Gastroesophageal sphincter (tissue), 4 donors: ENCODE measurements at regions not wholly inside any gene's neighbourhood (a gene's known extent, or its start where the extent isn't known, plus 50 kb on each side); places are given as distances from the start of the nearest gene placed in this dataset.

Experiments used
- ATAC-seq: fragments of 150-250 bp; one replicate; pipeline ENCODE4 v1.9.1; 2016; ENCODE audit warnings: mild to moderate bottlenecking, moderate library complexity
- H3K27ac ChIP-seq, 4 donors: fragments of 200-600 bp; sonication (generic) in 3 of 4; 1 replicate in 3 of 4; 2 replicates in 1 of 4; pipeline ENCODE4 v1.5.1; 2016 to 2019
- H3K27me3 ChIP-seq: fragments of 200-600 bp; sonication (generic); one replicate; pipeline ENCODE4 v1.5.1; 2019
- H3K36me3 ChIP-seq, 2 donors: fragments of 200-600 bp; sonication (generic); one replicate each; pipeline ENCODE4 v1.5.1; 2019; ENCODE audit warnings: control low read depth in 1 of 2
- H3K4me1 ChIP-seq, 3 donors: fragments of 200-600 bp; sonication (generic); 1 replicate in 2 of 3; 2 replicates in 1 of 3; pipeline ENCODE4 v1.5.1; 2016 to 2019; ENCODE audit warnings: control low read depth in 2 of 3
- H3K4me3 ChIP-seq, 2 donors: fragments of 200-600 bp; sonication (generic); one replicate each; pipeline ENCODE4 v1.5.1; 2019; ENCODE audit warnings: mild to moderate bottlenecking in 1 of 2, moderate library complexity in 1 of 2
- H3K9me3 ChIP-seq, 3 donors: fragments of 200-600 bp; sonication (generic); one replicate each; pipeline ENCODE4 v1.5.1; 2017 to 2019; ENCODE audit warnings: control low read depth in 2 of 3
- CTCF ChIP-seq, 4 experiments: fragments of 200-600 bp in 2 of 4; fragments of 450-650 bp in 2 of 4; sonication (generic) in 1 of 4; IDR thresholded peaks; one replicate each; pipeline ENCODE4 v1.5.1; 2017 to 2019; ENCODE audit warnings: antibody characterized with exemption in 4 of 4, mild to moderate bottlenecking in 2 of 4, moderate library complexity in 2 of 4
- EP300 ChIP-seq: sonication (generic); formaldehyde crosslinking; IDR thresholded peaks from one replicate; pipeline ENCODE4 v1.6.1; 2017; ENCODE audit warnings: antibody characterized with exemption, mild to moderate bottlenecking
- POLR2A ChIP-seq, 2 donors: fragments of 450-650 bp; IDR thresholded peaks; one replicate each; pipeline ENCODE4 v1.6.1; 2017; ENCODE audit warnings: antibody characterized with exemption in 2 of 2, mild to moderate bottlenecking in 2 of 2, moderate library complexity in 1 of 2
- POLR2AphosphoS5 ChIP-seq: sonication (generic); formaldehyde crosslinking; IDR thresholded peaks from one replicate; pipeline ENCODE4 v1.6.1; 2017; ENCODE audit warnings: antibody characterized with exemption
- WGBS, 2 donors: methylation state at CpG; one replicate each; pipeline ENCODE4 v1.1.5; 2018; ENCODE audit warnings: low coverage in 1 of 2; 5-methylcytosine and 5-hydroxymethylcytosine counted together

- Histone ChIP-seq H3K27ac (no peak overlapping the region), H3K9me3 (no peaks in the 10 kb centered on the region), H3K4me3 (no peak overlapping the region), H3K4me1 (no peaks in the 10 kb centered on the region), H3K36me3 (no peaks in the 10 kb centered on the region), H3K27me3 (no peaks in the 10 kb centered on the region)
- no peak for ATAC-seq
- no peak for TF ChIP-seq EP300
- TF ChIP-seq CTCF (IDR thresholded peaks at IDR 0.05): no peak
- no peak for TF ChIP-seq POLR2A (IDR thresholded peaks at IDR 0.05)
- TF ChIP-seq POLR2AphosphoS5: no peak
- WGBS, 2 donors: 82 to 83% methylated on average over 1 of the region's 1 CpG
These were observed 385.9 kb downstream of the RASEF start for GRCh38 chr9:82677086-82677485.

GRCh38 chr9:82679472-82679871, 383.5 kb downstream of the RASEF start:
- no peak overlapping the region for H3K4me3 ChIP-seq
- TF ChIP-seq POLR2A (IDR thresholded peaks at IDR 0.05): no peak
- TF ChIP-seq EP300: no peak
- no peak for TF ChIP-seq CTCF (IDR thresholded peaks at IDR 0.05)
- no peak for TF ChIP-seq POLR2AphosphoS5
- no peak overlapping the region for H3K27ac ChIP-seq
- H3K36me3 ChIP-seq: no peaks in the 10 kb centered on the region
- H3K27me3 ChIP-seq: no peaks in the 10 kb centered on the region
- ATAC-seq: no peak
- H3K4me1 ChIP-seq: no peaks in the 10 kb centered on the region
- H3K9me3 ChIP-seq: no peaks in the 10 kb centered on the region
- 85 to 96% methylated on average over 2 of the region's 2 CpGs for WGBS, 2 donors

GRCh38 chr9:82680179-82680935, 382.6 kb downstream of the RASEF start:
- Histone ChIP-seq H3K4me3 (no peak overlapping the region), H3K27me3 (no peaks in the 10 kb centered on the region), H3K27ac (no peak overlapping the region), H3K9me3 (no peaks in the 10 kb centered on the region), H3K4me1 (no peaks in the 10 kb centered on the region), H3K36me3 (no peaks in the 10 kb centered on the region)
- ATAC-seq: no peak
- WGBS, 2 donors: 63 to 80% methylated on average over 6 to 11 of the region's 13 CpGs
- TF ChIP-seq EP300: no peak
- no peak for TF ChIP-seq POLR2A (IDR thresholded peaks at IDR 0.05)
- TF ChIP-seq CTCF (IDR thresholded peaks at IDR 0.05): no peak
- no peak for TF ChIP-seq POLR2AphosphoS5

- Histone ChIP-seq H3K9me3 (no peaks in the 10 kb centered on the region), H3K36me3 (no peaks in the 10 kb centered on the region), H3K4me3 (no peak overlapping the region), H3K27me3 (no peaks in the 10 kb centered on the region), H3K4me1 (no peaks in the 10 kb centered on the region), H3K27ac (no peak overlapping the region)
- ATAC-seq: no peak
- TF ChIP-seq CTCF (IDR thresholded peaks at IDR 0.05): no peak
- no peak for TF ChIP-seq EP300
- TF ChIP-seq POLR2A (IDR thresholded peaks at IDR 0.05): no peak
These were observed 381.1 kb downstream of the RASEF start for GRCh38 chr9:82681809-82682208.

GRCh38 chr9:82682431-82682830, 380.5 kb downstream of the RASEF start:
- H3K27ac ChIP-seq: no peak overlapping the region
- WGBS, 2 donors: 93% methylated on average over 2 of the region's 2 CpGs; no CpG with 5 or more reads in 1 of the 2 donors

More at GRCh38 chr9:82682431-82682830, 380.5 kb downstream of the RASEF start:
- Histone ChIP-seq H3K27me3 (no peaks in the 10 kb centered on the region), H3K4me3 (no peak overlapping the region), H3K36me3 (no peaks in the 10 kb centered on the region), H3K9me3 (no peaks in the 10 kb centered on the region), H3K4me1 (no peaks in the 10 kb centered on the region)
- no peak for TF ChIP-seq POLR2AphosphoS5
- no peak for TF ChIP-seq EP300
- no peak for TF ChIP-seq CTCF (IDR thresholded peaks at IDR 0.05)
- TF ChIP-seq POLR2A (IDR thresholded peaks at IDR 0.05): no peak
- ATAC-seq: no peak
